GM18909 (cell line): ENCODE measurements at regions not wholly inside any gene's neighbourhood (a gene's known extent, or its start where the extent isn't known, plus 50 kb on each side); places are given as distances from the start of the nearest gene placed in this dataset.

Source experiments
- ATAC-seq: cut with Tn5 transposase; IDR thresholded peaks from one replicate; pipeline ENCODE4 v1.9.1; 2021; ENCODE audit warnings: mild to moderate bottlenecking; ENCODE audit not compliant: unreplicated experiment, poor library complexity

GRCh38 chr1:194184974-194185373 lies 998.6 kb upstream of the B3GALT2 start:
- no peak for ATAC-seq

DNA sequence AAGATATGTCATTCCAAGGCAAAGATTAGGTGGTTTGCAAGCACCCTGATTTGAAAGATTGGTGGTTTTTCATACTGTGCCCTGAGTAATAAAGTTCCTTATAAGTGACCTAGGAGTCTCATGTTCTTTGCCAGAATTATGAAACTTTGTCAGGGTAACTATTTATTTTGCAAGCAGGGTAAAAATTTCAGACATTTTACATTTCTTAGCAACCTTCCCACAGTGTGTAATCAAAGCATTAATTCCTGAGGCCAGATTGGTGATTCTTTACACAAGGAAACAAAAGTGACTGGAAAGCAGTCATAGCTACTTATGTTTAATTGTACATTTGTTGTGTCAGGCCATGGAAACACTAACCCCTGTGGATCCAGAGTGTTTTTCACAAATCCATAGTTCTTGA lies 998.0 kb upstream of the B3GALT2 start:
- ATAC-seq = no peak

- ATAC-seq = no peak
Observed at GRCh38 chr1:194181845-194182244, 995.4 kb upstream of the B3GALT2 start.

DNA sequence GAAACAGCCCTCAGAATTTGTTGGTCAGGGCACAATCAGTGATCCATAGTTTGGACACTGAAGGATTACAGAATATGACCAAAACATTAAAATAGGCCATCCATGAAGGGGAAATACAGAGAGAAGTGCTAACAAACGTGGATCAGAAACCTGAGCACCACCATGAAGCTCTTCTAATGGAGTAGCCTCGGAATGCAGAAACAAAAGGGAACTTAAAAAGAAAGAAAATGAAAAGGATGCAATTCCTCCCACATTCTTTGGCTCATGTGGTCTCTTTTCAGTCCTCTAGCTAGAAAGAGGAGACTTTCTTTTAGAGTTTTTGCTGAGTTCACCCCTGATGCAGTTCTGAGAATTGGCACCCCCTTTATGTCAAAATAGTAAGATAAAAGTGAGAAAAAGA lies 989.8 kb upstream of the B3GALT2 start:
- ATAC-seq = no peak

DNA sequence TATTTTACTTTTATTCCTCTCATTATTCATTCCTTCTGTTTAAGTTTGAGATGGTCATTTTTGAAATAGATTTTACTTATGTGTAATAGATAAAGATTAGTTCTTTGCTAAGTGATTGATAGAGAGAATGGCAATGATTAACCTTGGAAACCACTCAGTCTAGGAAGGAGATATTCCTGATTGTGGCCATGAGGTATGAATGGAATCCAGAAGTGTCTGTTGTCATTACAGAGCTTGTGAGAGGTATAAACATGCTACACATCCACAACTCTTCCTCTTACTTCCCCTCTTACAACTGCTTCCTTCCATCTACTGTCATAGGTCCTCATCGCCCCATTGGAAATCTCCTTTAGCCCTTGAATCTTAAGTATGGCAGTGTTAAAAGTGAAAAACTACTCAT lies 988.8 kb upstream of the B3GALT2 start:
- no peak for ATAC-seq

- ATAC-seq = no peak
Observed at GRCh38 chr1:194174528-194174927, 988.1 kb upstream of the B3GALT2 start.

- no peak for ATAC-seq
Observed at GRCh38 chr1:194171596-194171995, 985.2 kb upstream of the B3GALT2 start.

DNA sequence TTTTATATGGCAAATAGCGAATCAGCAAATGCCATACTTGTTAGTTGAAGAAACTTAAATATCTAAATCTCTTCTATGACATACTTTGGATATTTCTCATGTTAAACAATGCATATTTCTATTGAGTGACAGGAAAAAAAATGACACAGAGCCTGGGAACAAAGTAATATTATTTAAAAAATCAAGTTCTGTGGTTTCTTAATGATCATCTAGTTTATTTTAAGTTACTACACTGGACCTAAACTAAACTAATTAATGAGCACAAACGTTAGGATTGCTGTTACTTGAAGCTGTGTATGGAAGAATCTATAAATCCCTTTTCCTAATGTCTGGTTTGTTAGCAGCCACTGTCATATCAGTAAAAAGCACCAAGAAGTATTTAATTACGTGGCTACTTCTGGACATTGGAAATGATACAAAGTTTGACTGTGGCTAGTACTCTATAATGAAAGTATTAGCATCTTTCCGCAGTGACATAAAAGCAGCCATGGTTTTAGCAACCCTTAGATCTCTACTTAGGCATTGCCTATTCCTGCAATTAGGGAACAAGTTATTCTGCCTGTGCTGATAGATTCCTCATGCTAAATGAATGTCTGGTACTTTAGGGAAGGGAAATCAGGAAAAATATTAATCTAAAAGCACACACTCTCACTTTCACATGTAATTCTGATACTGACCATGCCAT lies 981.7 kb upstream of the B3GALT2 start:
- no peak for ATAC-seq

DNA sequence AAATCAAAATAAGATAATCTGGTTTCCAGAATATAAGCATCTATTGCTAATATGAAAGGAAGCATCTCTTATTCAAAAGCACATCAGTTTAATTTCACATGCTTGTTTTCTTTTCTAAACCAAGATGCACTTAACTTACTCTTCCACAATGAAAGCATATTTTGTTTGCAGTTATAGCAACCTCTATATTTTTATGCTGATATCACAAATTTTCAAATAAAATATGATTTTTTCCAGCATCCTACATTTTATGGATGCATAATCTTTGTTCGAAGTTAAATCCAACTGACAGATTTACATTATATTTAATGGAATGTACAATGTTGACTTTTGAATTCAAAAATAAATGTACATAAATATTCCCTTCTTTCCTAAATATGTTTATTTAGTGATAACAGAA lies 978.3 kb upstream of the B3GALT2 start:
- no peak for ATAC-seq

DNA sequence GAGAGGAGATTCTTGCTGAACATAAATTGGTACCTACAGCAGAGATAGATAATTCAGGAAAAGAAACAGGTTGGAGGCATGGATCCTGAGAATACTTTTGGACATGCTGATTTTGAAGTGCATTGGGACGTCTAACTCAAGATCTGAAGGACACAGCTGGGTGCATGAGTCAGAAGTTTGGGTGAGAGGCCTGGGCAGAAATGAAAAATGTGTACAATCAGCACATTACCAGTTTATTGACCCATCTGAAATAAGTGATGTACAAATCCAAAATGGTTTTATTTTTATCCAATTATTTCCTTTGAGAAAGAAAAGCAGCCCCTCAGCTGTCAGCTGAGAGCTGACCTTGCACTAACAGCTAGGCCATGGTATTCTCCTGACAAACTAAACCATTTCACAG lies 975.2 kb upstream of the B3GALT2 start:
- ATAC-seq = no peak

DNA sequence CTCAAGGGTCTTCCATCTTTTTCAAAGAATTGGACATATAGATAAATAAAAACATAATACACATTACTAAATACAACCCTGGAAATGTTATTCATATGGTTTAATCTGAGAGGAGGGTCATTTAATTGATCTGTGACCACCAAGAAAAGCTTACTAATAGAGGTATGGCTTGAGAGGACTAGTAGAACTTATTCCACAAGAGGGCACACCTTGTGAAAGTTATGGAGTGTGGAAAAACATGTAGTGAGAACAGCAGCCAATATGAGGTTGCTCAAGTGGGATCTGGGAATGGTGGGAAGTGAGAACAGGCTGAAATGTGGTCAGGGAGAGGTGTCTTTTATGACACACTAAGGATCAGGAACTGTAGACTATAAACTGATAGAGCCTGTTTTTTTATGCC lies 973.5 kb upstream of the B3GALT2 start:
- ATAC-seq = no peak

DNA sequence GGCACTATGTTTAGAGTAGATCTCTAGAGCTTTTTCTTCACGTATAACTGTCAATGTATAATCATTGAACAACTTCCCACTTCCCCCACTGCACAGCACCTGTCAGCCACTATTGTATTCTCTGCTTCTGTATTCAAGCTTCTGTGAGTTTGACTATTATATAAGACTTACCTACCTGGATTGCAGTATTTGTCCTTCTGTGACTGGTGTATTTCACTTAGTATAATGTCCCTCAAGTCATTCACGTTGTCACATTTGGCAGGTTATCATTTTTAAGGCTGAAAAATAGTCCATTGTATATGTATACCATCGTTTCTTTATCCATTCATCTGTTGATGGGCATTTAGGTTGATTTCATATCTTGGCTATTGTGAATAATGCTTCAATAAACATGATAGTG lies 969.5 kb upstream of the B3GALT2 start:
- ATAC-seq = no peak

DNA sequence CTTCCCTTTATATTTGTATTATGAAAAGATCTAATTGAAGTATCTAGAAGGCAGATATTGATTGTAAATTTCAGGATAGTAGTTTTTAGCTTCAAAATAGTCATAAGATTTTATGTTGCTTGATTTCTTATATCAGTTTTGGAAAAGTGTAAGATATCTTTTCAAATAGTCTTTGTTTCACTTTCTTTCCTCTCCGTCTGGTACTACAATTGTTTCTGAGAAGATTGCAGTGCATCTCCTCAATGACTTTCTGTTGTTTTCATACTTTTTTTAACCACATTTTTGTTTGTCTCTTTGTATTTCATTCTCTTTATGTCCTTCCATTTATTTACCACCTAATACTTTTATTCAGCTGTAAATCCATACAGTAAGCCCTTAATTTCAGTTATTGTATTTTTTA lies 964.6 kb upstream of the B3GALT2 start:
- no peak for ATAC-seq

DNA sequence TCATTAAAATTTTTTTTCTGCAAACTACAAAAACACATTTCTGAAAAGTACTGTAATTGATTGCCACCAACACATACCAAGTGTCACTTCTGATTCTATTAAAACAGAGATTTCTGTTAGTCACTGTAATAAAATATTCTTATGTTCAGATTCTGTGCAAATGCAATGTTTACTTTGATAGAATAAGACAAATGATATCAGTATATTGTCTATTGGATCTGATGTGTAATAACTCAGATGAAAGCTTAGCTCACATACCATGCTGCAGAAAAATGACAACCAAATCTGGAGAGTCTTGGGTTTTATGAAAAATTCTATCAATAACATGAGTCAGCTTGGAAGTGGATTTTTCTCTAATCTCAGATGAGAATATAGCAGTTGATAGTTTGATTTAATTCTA lies 963.8 kb upstream of the B3GALT2 start:
- no peak for ATAC-seq

GRCh38 chr1:194133152-194133551 lies 946.7 kb upstream of the B3GALT2 start:
- ATAC-seq = no peak

GRCh38 chr1:194118086-194118485 lies 931.7 kb upstream of the B3GALT2 start:
- no peak for ATAC-seq

- no peak for ATAC-seq
Observed at GRCh38 chr1:194117582-194117981, 931.2 kb upstream of the B3GALT2 start.

DNA sequence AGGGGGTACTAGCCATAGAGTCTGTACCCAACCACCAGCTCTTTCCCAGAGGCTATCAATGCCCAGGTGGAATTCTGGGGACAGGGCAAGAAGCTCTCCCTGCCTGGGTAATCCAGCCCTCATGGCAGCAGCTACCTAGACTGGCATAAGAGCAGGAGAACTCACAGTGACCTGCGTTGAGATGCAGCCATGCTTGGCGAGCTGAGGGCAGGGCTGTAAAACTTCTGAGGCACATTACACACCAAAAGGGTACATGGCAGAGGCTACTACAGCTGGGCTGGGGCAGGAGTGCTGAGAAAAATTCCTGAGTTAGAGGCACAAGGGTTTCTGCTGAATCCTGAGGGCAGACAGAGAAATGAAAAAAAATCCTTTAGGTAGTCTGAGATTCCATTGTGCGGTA lies 927.9 kb upstream of the B3GALT2 start:
- ATAC-seq = no peak

DNA sequence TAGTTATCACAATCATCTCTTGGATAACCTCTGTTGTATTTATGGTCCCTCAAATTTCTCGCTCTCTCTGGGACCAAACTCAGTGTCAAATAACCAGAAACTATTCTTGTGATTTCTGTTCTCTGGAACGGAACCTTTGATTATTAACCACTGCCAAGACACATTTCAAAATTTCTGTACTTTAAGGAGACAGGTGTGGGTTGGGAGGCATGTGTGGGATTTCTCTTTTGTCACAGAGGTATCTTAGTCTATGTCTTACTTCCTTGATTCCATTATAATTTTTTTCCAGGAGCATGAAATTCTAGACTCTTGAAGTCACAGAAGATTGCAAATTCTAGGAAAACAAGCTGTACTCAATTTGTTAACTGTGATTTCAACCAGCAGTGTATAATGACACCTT lies 919.0 kb upstream of the B3GALT2 start:
- no peak for ATAC-seq

- ATAC-seq = no peak
Observed at GRCh38 chr1:194104247-194104844, 917.9 kb upstream of the B3GALT2 start.

GRCh38 chr1:194103516-194104246 lies 917.3 kb upstream of the B3GALT2 start:
- no peak for ATAC-seq

DNA sequence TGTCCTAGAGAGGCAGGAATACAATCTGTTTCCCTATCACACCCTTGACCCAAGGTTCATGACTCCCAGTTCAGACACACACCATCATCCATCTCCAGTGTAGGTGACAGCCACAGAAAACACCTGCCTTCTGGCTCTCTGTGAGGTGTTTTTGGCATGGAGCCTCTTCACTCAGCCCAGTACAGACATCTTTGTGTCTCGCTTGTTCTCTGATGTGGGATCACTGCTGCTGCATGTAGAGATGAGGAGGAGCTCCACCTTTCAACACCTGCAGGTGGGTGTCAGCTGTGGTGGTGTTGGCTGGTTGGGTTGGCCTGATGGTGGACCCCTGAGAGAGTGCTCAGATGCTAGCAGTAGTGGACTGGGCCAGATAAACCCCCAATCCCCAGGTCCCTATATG lies 916.7 kb upstream of the B3GALT2 start:
- no peak for ATAC-seq
